G401 (cell line): ENCODE measurements at regions not wholly inside any gene's neighbourhood (a gene's known extent, or its start where the extent isn't known, plus 50 kb on each side); places are given as distances from the start of the nearest gene placed in this dataset.

Experiments used
- DNase-seq: peaks from one replicate; pipeline ENCODE4 v3.0.0-alpha.2; 2015; ENCODE audit warnings: low spot score
- in situ Hi-C: cut with HindIII; loops from 2 replicates; pipeline ENCODE4 v1.10.0; 2016; ENCODE audit warnings: low sequenced_read_pairs, mixed read lengths

GRCh38 chr7:32161708-32162107, 91.5 kb upstream of the PDE1C start:
- in situ Hi-C loops: no loop called here
- DNase-seq: no peak

GRCh38 chr7:32158751-32159745, 88.8 kb upstream of the PDE1C start:
- in situ Hi-C loops: no loop called here
- DNase-seq: peak; percentile 53

- in situ Hi-C loops: no loop called here
- no peak for DNase-seq
Measured at GRCh38 chr7:32158076-32158475, 87.9 kb upstream of the PDE1C start.

GRCh38 chr7:32155712-32156111, 85.5 kb upstream of the PDE1C start:
- DNase-seq: no peak
- in situ Hi-C loops: no loop called here

GRCh38 chr7:32154797-32155196, 84.6 kb upstream of the PDE1C start:
- in situ Hi-C loops: no loop called here
- DNase-seq: peak; percentile 85

GRCh38 chr7:32153006-32153405, 82.8 kb upstream of the PDE1C start:
- in situ Hi-C loops: no loop called here
- peak; percentile 96 for DNase-seq

- no peak for DNase-seq
- in situ Hi-C loops: no loop called here
Measured at GRCh38 chr7:32152576-32152975, 82.4 kb upstream of the PDE1C start.

GRCh38 chr7:32150589-32150988, 80.4 kb upstream of the PDE1C start:
- DNase-seq: no peak
- in situ Hi-C loops: no loop called here

- in situ Hi-C loops: no loop called here
- no peak for DNase-seq
Measured at GRCh38 chr7:32150039-32150438, 79.8 kb upstream of the PDE1C start.

- DNase-seq: no peak
- in situ Hi-C loops: no loop called here
Measured at GRCh38 chr7:32147546-32148268, 77.5 kb upstream of the PDE1C start.

GRCh38 chr7:32145911-32146310, 75.7 kb upstream of the PDE1C start:
- peak; percentile 77 for DNase-seq

GRCh38 chr7:32144676-32145075, 74.5 kb upstream of the PDE1C start:
- in situ Hi-C loops: no loop called here
- no peak for DNase-seq

More at GRCh38 chr7:32145911-32146310, 75.7 kb upstream of the PDE1C start:
- in situ Hi-C loops: no loop called here

GRCh38 chr7:32143301-32143700, 73.1 kb upstream of the PDE1C start:
- no peak for DNase-seq

GRCh38 chr7:32142649-32143048, 72.4 kb upstream of the PDE1C start:
- no peak for DNase-seq
- in situ Hi-C loops: no loop called here

More at GRCh38 chr7:32143301-32143700, 73.1 kb upstream of the PDE1C start:
- in situ Hi-C loops: no loop called here

GRCh38 chr7:32140210-32140939, 70.2 kb upstream of the PDE1C start:
- DNase-seq: no peak
- in situ Hi-C loops: no loop called here

GRCh38 chr7:32137059-32137458, 66.9 kb upstream of the PDE1C start:
- DNase-seq: no peak
- in situ Hi-C loops: no loop called here

- DNase-seq: no peak
- in situ Hi-C loops: no loop called here
Measured at GRCh38 chr7:32131091-32131490, 60.9 kb upstream of the PDE1C start.

GRCh38 chr7:32126843-32127242, 56.6 kb upstream of the PDE1C start:
- no peak for DNase-seq
- in situ Hi-C loops: no loop called here
